ENCODE measurements at regions not wholly inside any gene's neighbourhood (a gene's known extent, or its start where the extent isn't known, plus 50 kb on each side); places are given as distances from the start of the nearest gene placed in this dataset.

GRCh38 chr6:113018351-113019151 is 671.4 kb downstream of the RFPL4B start:
- H3K27ac ChIP-seq (ENCODE audit: low read length) = no peak overlapping the region
- BruUV-seq (replicated peaks) = no TSS peak
- ATAC-seq = no peak

GRCh38 chr6:113019176-113019575 is 672.0 kb downstream of the RFPL4B start:
- no peaks in the 10 kb centered on the region for H3K36me3 ChIP-seq (ENCODE audit: control insufficient read depth, insufficient read depth, low read length)
- no peaks in the 10 kb centered on the region for H3K4me1 ChIP-seq (ENCODE audit: control insufficient read depth, insufficient read depth, low read length)
- no peaks in the 10 kb centered on the region for H3K27me3 ChIP-seq (ENCODE audit: control insufficient read depth, insufficient read depth, low read length)
- in situ Hi-C loops (cut with HindIII; ENCODE audit: low pct_unique_long_range_greater_than_20kb, low sequenced_read_pairs) = no loop called here
- H3K4me3 ChIP-seq (ENCODE audit: low read depth in 2 of 2, low read length in 2 of 2) = no peak overlapping the region
- DNase-seq (ENCODE audit: low read depth, low spot score) (no peak), ATAC-seq (no peak)
- ChIA-PET CTCF (no interaction called here), POLR2A (no interaction called here)
- H3K9me3 ChIP-seq (ENCODE audit: control insufficient read depth, insufficient read depth, low read depth, low read length) = no peaks in the 10 kb centered on the region
- intact Hi-C loops (cut with micrococcal nuclease; ENCODE audit: unreplicated experiment) = no loop called here
- no peak overlapping the region; the same call in 1 of the 2 replicates for H3K27ac ChIP-seq (ENCODE audit: low read length)
- no peak for TF ChIP-seq CTCF (IDR thresholded peaks at IDR 0.05)
- TF ChIP-seq SIN3A (IDR thresholded peaks at IDR 0.05; ENCODE audit: borderline replicate concordance, insufficient read depth, low read depth, low read length) = no peak
- TF ChIP-seq, protein P1, sequence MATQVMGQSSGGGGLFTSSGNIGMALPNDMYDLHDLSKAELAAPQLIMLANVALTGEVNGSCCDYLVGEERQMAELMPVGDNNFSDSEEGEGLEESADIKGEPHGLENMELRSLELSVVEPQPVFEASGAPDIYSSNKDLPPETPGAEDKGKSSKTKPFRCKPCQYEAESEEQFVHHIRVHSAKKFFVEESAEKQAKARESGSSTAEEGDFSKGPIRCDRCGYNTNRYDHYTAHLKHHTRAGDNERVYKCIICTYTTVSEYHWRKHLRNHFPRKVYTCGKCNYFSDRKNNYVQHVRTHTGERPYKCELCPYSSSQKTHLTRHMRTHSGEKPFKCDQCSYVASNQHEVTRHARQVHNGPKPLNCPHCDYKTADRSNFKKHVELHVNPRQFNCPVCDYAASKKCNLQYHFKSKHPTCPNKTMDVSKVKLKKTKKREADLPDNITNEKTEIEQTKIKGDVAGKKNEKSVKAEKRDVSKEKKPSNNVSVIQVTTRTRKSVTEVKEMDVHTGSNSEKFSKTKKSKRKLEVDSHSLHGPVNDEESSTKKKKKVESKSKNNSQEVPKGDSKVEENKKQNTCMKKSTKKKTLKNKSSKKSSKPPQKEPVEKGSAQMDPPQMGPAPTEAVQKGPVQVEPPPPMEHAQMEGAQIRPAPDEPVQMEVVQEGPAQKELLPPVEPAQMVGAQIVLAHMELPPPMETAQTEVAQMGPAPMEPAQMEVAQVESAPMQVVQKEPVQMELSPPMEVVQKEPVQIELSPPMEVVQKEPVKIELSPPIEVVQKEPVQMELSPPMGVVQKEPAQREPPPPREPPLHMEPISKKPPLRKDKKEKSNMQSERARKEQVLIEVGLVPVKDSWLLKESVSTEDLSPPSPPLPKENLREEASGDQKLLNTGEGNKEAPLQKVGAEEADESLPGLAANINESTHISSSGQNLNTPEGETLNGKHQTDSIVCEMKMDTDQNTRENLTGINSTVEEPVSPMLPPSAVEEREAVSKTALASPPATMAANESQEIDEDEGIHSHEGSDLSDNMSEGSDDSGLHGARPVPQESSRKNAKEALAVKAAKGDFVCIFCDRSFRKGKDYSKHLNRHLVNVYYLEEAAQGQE (IDR thresholded peaks at IDR 0.05; ENCODE audit: insufficient read depth in 1 of 2, low read depth in 2 of 2, low read length in 1 of 2) = no peak
- no peak for TF ChIP-seq TCF7L2 (IDR thresholded peaks at IDR 0.05; ENCODE audit: low read depth, low read length)
- TF ChIP-seq POLR2AphosphoS5 (IDR thresholded peaks at IDR 0.05; ENCODE audit: low read depth, low read length) = no peak
- BruUV-seq (replicated peaks) = no TSS peak

More at GRCh38 chr6:113018351-113019151, 671.4 kb downstream of the RFPL4B start:
- no peak for DNase-seq (ENCODE audit: low read depth, low spot score)
- no peak for TF ChIP-seq POLR2AphosphoS5 (IDR thresholded peaks at IDR 0.05; ENCODE audit: low read depth, low read length)
- TF ChIP-seq SIN3A (IDR thresholded peaks at IDR 0.05; ENCODE audit: borderline replicate concordance, insufficient read depth, low read depth, low read length) = no peak
- TF ChIP-seq CTCF (IDR thresholded peaks at IDR 0.05) = no peak
- TF ChIP-seq, protein P1 (IDR thresholded peaks at IDR 0.05; ENCODE audit: insufficient read depth in 1 of 2, low read depth in 2 of 2, low read length in 1 of 2) = no peak
- no peak for TF ChIP-seq TCF7L2 (IDR thresholded peaks at IDR 0.05; ENCODE audit: low read depth, low read length)
- Histone ChIP-seq H3K36me3 (ENCODE audit: control insufficient read depth, insufficient read depth, low read length) (no peaks in the 10 kb centered on the region), H3K9me3 (ENCODE audit: control insufficient read depth, insufficient read depth, low read depth, low read length) (no peaks in the 10 kb centered on the region), H3K27me3 (ENCODE audit: control insufficient read depth, insufficient read depth, low read length) (no peaks in the 10 kb centered on the region), H3K4me3 (ENCODE audit: low read depth in 2 of 2, low read length in 2 of 2) (no peak overlapping the region), H3K4me1 (ENCODE audit: control insufficient read depth, insufficient read depth, low read length) (no peaks in the 10 kb centered on the region)
- in situ Hi-C loops (cut with HindIII; ENCODE audit: low pct_unique_long_range_greater_than_20kb, low sequenced_read_pairs) (no loop called here), intact Hi-C loops (cut with micrococcal nuclease; ENCODE audit: unreplicated experiment) (no loop called here)
- CTCF ChIA-PET = no interaction called here
- POLR2A ChIA-PET = no interaction called here
